H1 (cell line): ENCODE measurements at regions not wholly inside any gene's neighbourhood (a gene's known extent, or its start where the extent isn't known, plus 50 kb on each side); places are given as distances from the start of the nearest gene placed in this dataset.

Experiments used
- CTCF ChIA-PET: fragments of 300-600 bp; sonication (Branson Sonifier 250); formaldehyde crosslinking; loops from one replicate; lab custom pipeline; 2021; ENCODE audit not compliant: partially characterized antibody; lab: Charles Lee
- POLR2A ChIA-PET: fragments of 300-600 bp; sonication (Branson Sonifier 250); formaldehyde crosslinking; loops from one replicate; lab custom pipeline; 2021; ENCODE audit warnings: inconsistent platforms; ENCODE audit not compliant: partially characterized antibody; lab: Charles Lee
- DNase-seq, 2 experiments: peaks; one replicate each; pipeline versions ENCODE4 v3.0.0 to v3.0.0-alpha.2; 2010 to 2022; ENCODE audit warnings: low spot score in 2 of 2, low read depth in 1 of 2, mixed read lengths in 1 of 2
- FAIRE-seq: peaks from 2 replicates; lab custom pipeline; 2011; peaks lifted over from hg19 to GRCh38; lab: Jason Lieb, UNC
- H2AFZ ChIP-seq: 2 replicates; pipeline ENCODE4 v1.8.1; 2012; ENCODE audit warnings: low read length, inconsistent platforms
- H2AK5ac ChIP-seq: 2 replicates; pipeline ENCODE4 v1.6.1; 2013; ENCODE audit warnings: low read depth, low read length
- H2BK120ac ChIP-seq: replicated peaks from 2 replicates; pipeline ENCODE3; 2013; ENCODE audit warnings: low read depth, low read length, inconsistent platforms
- H2BK12ac ChIP-seq: 2 replicates; pipeline ENCODE4 v1.6.1; 2013; ENCODE audit warnings: low read depth, low read length
- H2BK15ac ChIP-seq: 2 replicates; pipeline ENCODE4 v1.6.1; 2013; ENCODE audit warnings: low read length
- H2BK20ac ChIP-seq: 2 replicates; pipeline ENCODE4 v1.6.1; 2013; ENCODE audit warnings: low read length
- H2BK5ac ChIP-seq: 2 replicates; pipeline ENCODE4 v1.6.1; 2013; ENCODE audit warnings: low read depth, low read length
- H3K14ac ChIP-seq: 2 replicates; pipeline ENCODE4 v1.6.1; 2013; ENCODE audit warnings: inconsistent platforms; ENCODE audit not compliant: insufficient read length
- H3K18ac ChIP-seq: 2 replicates; pipeline ENCODE4 v1.6.1; 2013; ENCODE audit warnings: low read length; ENCODE audit errors: extremely low read depth
- H3K23ac ChIP-seq: 2 replicates; pipeline ENCODE4 v1.6.1; 2013; ENCODE audit warnings: inconsistent platforms; ENCODE audit not compliant: insufficient read length
- H3K23me2 ChIP-seq: 2 replicates; pipeline ENCODE4 v1.6.1; 2013; ENCODE audit warnings: low read depth, low read length
- H3K27ac ChIP-seq: 2 replicates; pipeline ENCODE4 v1.6.1; 2011; ENCODE audit warnings: low read depth, low read length, inconsistent platforms
- H3K27me3 ChIP-seq, 4 experiments: replicated peaks in 1 of 4; 1 replicate in 1 of 4; 2 replicates in 3 of 4; pipeline versions ENCODE4 v1.6.1 to v1.8.1; 2011 to 2013; ENCODE audit warnings: low read length in 3 of 4, mild to moderate bottlenecking in 3 of 4, inconsistent platforms in 2 of 4, mixed read lengths in 2 of 4, moderate library complexity in 1 of 4; ENCODE audit not compliant: control insufficient read depth in 3 of 4, insufficient read depth in 3 of 4; ENCODE audit errors: extremely low read depth in 1 of 4
- H3K36me3 ChIP-seq, 4 experiments: 2 replicates each; pipeline versions ENCODE4 v1.6.1 to v1.8.1; 2011 to 2013; ENCODE audit warnings: mild to moderate bottlenecking in 4 of 4, low read length in 3 of 4, moderate library complexity in 2 of 4, control low read depth in 1 of 4, inconsistent platforms in 1 of 4; ENCODE audit not compliant: insufficient read depth in 4 of 4, control insufficient read depth in 2 of 4
- H3K4ac ChIP-seq: replicated peaks from 2 replicates; pipeline ENCODE3; 2013; ENCODE audit warnings: low read length, low read depth, mixed read lengths, inconsistent platforms; ENCODE audit not compliant: insufficient read length
- H3K4me1 ChIP-seq, 4 experiments: replicated peaks in 1 of 4; 1 replicate in 1 of 4; 2 replicates in 3 of 4; pipeline versions ENCODE4 v1.6.1 to v1.8.1; 2011 to 2013; ENCODE audit warnings: low read length in 3 of 4, inconsistent platforms in 2 of 4, mixed read lengths in 1 of 4; ENCODE audit not compliant: insufficient read depth in 4 of 4, control insufficient read depth in 3 of 4
- H3K4me2 ChIP-seq, 2 experiments: 2 replicates each; pipeline versions ENCODE4 v1.6.1 to v1.8.1; 2011 to 2013; ENCODE audit warnings: low read depth in 2 of 2, low read length in 2 of 2, control low read depth in 1 of 2, inconsistent platforms in 1 of 2, mild to moderate bottlenecking in 1 of 2; ENCODE audit not compliant: insufficient read depth in 1 of 2
- H3K4me3 ChIP-seq, 4 experiments: fragments of 200-600, 300-600 bp in 1 of 4; sonication (generic), shearing (Covaris generic), sonication (Bioruptor Twin) in 1 of 4; 2 replicates each; pipeline versions ENCODE4 v1.5.1 to v1.8.1; 2011 to 2016; ENCODE audit warnings: low read length in 4 of 4, low read depth in 3 of 4, control low read depth in 2 of 4, inconsistent platforms in 2 of 4, mild to moderate bottlenecking in 2 of 4, mixed read lengths in 1 of 4, moderate library complexity in 1 of 4; ENCODE audit not compliant: insufficient read depth in 2 of 4; ENCODE audit errors: extremely low read depth in 1 of 4
- H3K56ac ChIP-seq: replicated peaks from 2 replicates; pipeline ENCODE3; 2013; ENCODE audit warnings: low read depth, mild to moderate bottlenecking, mixed read lengths, low read length, inconsistent platforms; ENCODE audit not compliant: insufficient read length
- H3K79me1 ChIP-seq: 2 replicates; pipeline ENCODE4 v1.6.1; 2013; ENCODE audit warnings: low read depth, low read length, control low read depth
- H3K79me2 ChIP-seq, 2 experiments: 2 replicates each; pipeline versions ENCODE4 v1.6.1 to v1.8.1; 2012 to 2013; ENCODE audit warnings: low read length in 2 of 2, mild to moderate bottlenecking in 2 of 2, inconsistent platforms in 1 of 2; ENCODE audit not compliant: insufficient read depth in 2 of 2, control insufficient read depth in 1 of 2
- H3K9ac ChIP-seq, 4 experiments: replicated peaks in 1 of 4; 1 replicate in 1 of 4; 2 replicates in 3 of 4; pipeline versions ENCODE4 v1.6.1 to v1.8.1; 2011 to 2013; ENCODE audit warnings: low read depth in 3 of 4, low read length in 3 of 4, control low read depth in 2 of 4, mild to moderate bottlenecking in 2 of 4, moderate library complexity in 2 of 4, inconsistent platforms in 1 of 4; ENCODE audit errors: extremely low read depth in 1 of 4
- H3K9me3 ChIP-seq, 2 experiments: 2 replicates each; pipeline versions ENCODE4 v1.6.1 to v1.8.1; 2012 to 2013; ENCODE audit warnings: mild to moderate bottlenecking in 2 of 2, moderate library complexity in 2 of 2, control low read depth in 1 of 2, inconsistent platforms in 1 of 2, low read depth in 1 of 2, low read length in 1 of 2, mixed read lengths in 1 of 2; ENCODE audit not compliant: insufficient read depth in 2 of 2
- H4K20me1 ChIP-seq, 2 experiments: replicated peaks in 1 of 2; 2 replicates each; pipeline versions ENCODE3 to v1.8.1; 2011 to 2013; ENCODE audit warnings: inconsistent platforms in 2 of 2, low read length in 2 of 2, mild to moderate bottlenecking in 1 of 2; ENCODE audit not compliant: insufficient read depth in 2 of 2, control insufficient read depth in 1 of 2
- H4K5ac ChIP-seq: 2 replicates; pipeline ENCODE4 v1.6.1; 2013; ENCODE audit warnings: low read length, low read depth, mixed read lengths, inconsistent platforms; ENCODE audit not compliant: insufficient read length
- H4K8ac ChIP-seq: 2 replicates; pipeline ENCODE4 v1.8.0; 2013; ENCODE audit warnings: mild to moderate bottlenecking, moderate library complexity, low read length, inconsistent platforms; ENCODE audit not compliant: insufficient read depth; ENCODE audit errors: extremely low read depth
- H4K91ac ChIP-seq: replicated peaks from 2 replicates; pipeline ENCODE3; 2013; ENCODE audit warnings: low read length, mixed read lengths, inconsistent platforms; ENCODE audit not compliant: insufficient read length
- ASH2L ChIP-seq: fragments of 200-600, 300-600 bp; sonication (generic); IDR thresholded peaks from one replicate; pipeline ENCODE4 v1.7.1; 2017; ENCODE audit warnings: low read length
- CHD1 ChIP-seq: IDR thresholded peaks from 2 replicates; pipeline ENCODE4 v1.6.1; 2012; ENCODE audit warnings: low read depth, low read length, improper control_type of control experiment
- WGBS, 2 experiments: shearing (Covaris generic) in 1 of 2; methylation state at CpG; one replicate each; pipeline versions ENCODE4 v1.1.6 to v1.1.7; 2013 to 2015; ENCODE audit warnings: low lambda C conversion rate in 2 of 2, mixed read lengths in 2 of 2, inconsistent platforms in 1 of 2, low coverage in 1 of 2, missing lambda C conversion rate in 1 of 2; ENCODE audit not compliant: insufficient replicate concordance in 2 of 2, insufficient coverage in 1 of 2, insufficient read length in 1 of 2; ENCODE audit errors: extremely low coverage in 1 of 2, missing lambda C conversion rate in 1 of 2; 5-methylcytosine and 5-hydroxymethylcytosine counted together

GRCh38 chr11:115765803-115766239 is 261.6 kb upstream of the CADM1 start:
- Histone ChIP-seq H3K79me1 (no peaks in the 10 kb centered on the region), H3K4me3 (no peak overlapping the region), H3K4me2 (no peak overlapping the region), H4K8ac (no peak overlapping the region), H3K18ac (no peak overlapping the region), H3K14ac (no peak overlapping the region), H3K36me3 (no peaks in the 10 kb centered on the region), H3K27ac (no peak overlapping the region), H3K27me3 (peaks cover 1 to 13% (median 7%) of the 10 kb centered on the region in 4 experiments), H3K4ac (no peak overlapping the region), H2AK5ac (no peak overlapping the region), H3K4me1 (peaks cover 0 to under 1% (median 0%) of the 10 kb centered on the region in 4 experiments; a peak in 2 of 7 replicates), H3K9me3 (no peaks in the 10 kb centered on the region), H2BK5ac (no peak overlapping the region), H3K23me2 (no peaks in the 10 kb centered on the region; the same call in 1 of the 2 replicates), H4K91ac (no peak overlapping the region), H4K20me1 (no peaks in the 10 kb centered on the region), H2BK12ac (no peak overlapping the region), H2AFZ (no peak overlapping the region), H3K9ac (no peak overlapping the region; a peak in 1 of 7 replicates), H3K56ac (no peak overlapping the region), H2BK20ac (no peak overlapping the region), H4K5ac (no peak overlapping the region), H2BK120ac (no peak overlapping the region), H2BK15ac (no peak overlapping the region), H3K79me2 (no peaks in the 10 kb centered on the region), H3K23ac (no peak overlapping the region)
- POLR2A ChIA-PET = no interaction called here
- DNase-seq (no peak), FAIRE-seq (no peak)
- WGBS, 2 experiments = 92% methylated on average over 6 of the region's 6 CpGs; no CpG with 5 or more reads in 1 of the 2 experiments
- CTCF ChIA-PET = interaction anchor here (1.1 kb wide), 1 partner anchor 225 kb away, joined by 3 read pairs; no protein-coding TSS in a partner anchor
- TF ChIP-seq CHD1 = no peak
- no peak for TF ChIP-seq ASH2L
